Mesothelial cell of epicardium (in vitro differentiated cells): ENCODE measurements at regions not wholly inside any gene's neighbourhood (a gene's known extent, or its start where the extent isn't known, plus 50 kb on each side); places are given as distances from the start of the nearest gene placed in this dataset.

ENCODE experiments used
- DNase-seq, 2 experiments: peaks; one replicate each; pipeline ENCODE4 v3.0.0; 2021; ENCODE audit warnings: low spot score in 2 of 2; ENCODE audit not compliant: unreplicated experiment in 2 of 2
- H3K27ac Mint-ChIP-seq: 2 replicates; pipeline ENCODE4 v1.8.0; 2021; ENCODE audit warnings: mixed read lengths
- H3K27me3 Mint-ChIP-seq: 2 replicates; pipeline ENCODE4 v1.8.0; 2021; ENCODE audit warnings: low read depth, mixed read lengths
- H3K36me3 Mint-ChIP-seq: 2 replicates; pipeline ENCODE4 v1.8.0; 2021; ENCODE audit warnings: mixed read lengths
- H3K4me1 Mint-ChIP-seq: 2 replicates; pipeline ENCODE4 v1.8.0; 2021; ENCODE audit warnings: mixed read lengths
- H3K4me3 Mint-ChIP-seq: 2 replicates; pipeline ENCODE4 v1.8.0; 2021; ENCODE audit warnings: mild to moderate bottlenecking, moderate library complexity, mixed read lengths
- H3K9me3 Mint-ChIP-seq: 2 replicates; pipeline ENCODE4 v1.8.0; 2021; ENCODE audit warnings: mixed read lengths
- TF ChIP-seq, protein P1 (sequence below): fragments of 200-600 bp; sonication (generic); IDR thresholded peaks from one replicate; pipeline ENCODE4 v1.5.0; 2021; ENCODE audit warnings: antibody characterized with exemption; ENCODE audit not compliant: unreplicated experiment

DNA sequence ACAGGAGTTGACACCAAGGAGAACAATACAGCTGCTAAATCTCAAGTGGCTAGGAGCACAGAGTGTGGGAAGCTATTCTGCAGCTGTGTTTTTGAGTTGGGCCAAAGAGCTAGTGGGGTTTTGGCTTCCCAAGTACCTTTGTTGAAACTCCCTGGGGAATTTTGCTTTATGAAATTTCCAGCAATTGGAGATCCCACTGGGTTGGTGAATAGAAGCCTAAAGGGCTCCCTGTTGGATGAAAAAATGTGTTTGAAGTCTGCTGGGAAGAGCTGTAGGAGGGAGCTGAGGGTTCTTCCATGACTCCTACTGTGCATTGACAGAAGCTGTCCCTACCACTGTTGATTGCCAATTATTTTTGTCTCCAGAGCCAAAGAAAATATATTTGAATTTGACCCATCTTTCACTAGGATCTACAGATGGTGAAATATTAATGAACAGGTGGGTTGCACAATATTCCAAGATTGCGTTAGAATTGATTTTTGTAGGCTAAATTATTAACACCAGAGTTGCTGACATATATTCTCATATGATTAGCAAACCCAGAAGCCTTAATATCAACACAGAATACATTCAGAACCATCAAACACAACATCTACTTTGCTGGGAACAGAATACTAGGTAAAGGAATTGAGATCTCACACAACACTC lies 95.4 kb upstream of the CYP1B1 start:
- Mint-ChIP-seq H3K4me3 (no peak overlapping the region), H3K36me3 (peaks cover 4% of the 10 kb centered on the region), H3K27ac (no peak overlapping the region), H3K4me1 (peaks cover 28% of the 10 kb centered on the region), H3K27me3 (no peaks in the 10 kb centered on the region), H3K9me3 (no peaks in the 10 kb centered on the region)
- no peak for DNase-seq
- TF ChIP-seq, protein P1, sequence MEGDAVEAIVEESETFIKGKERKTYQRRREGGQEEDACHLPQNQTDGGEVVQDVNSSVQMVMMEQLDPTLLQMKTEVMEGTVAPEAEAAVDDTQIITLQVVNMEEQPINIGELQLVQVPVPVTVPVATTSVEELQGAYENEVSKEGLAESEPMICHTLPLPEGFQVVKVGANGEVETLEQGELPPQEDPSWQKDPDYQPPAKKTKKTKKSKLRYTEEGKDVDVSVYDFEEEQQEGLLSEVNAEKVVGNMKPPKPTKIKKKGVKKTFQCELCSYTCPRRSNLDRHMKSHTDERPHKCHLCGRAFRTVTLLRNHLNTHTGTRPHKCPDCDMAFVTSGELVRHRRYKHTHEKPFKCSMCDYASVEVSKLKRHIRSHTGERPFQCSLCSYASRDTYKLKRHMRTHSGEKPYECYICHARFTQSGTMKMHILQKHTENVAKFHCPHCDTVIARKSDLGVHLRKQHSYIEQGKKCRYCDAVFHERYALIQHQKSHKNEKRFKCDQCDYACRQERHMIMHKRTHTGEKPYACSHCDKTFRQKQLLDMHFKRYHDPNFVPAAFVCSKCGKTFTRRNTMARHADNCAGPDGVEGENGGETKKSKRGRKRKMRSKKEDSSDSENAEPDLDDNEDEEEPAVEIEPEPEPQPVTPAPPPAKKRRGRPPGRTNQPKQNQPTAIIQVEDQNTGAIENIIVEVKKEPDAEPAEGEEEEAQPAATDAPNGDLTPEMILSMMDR = no peak

DNA sequence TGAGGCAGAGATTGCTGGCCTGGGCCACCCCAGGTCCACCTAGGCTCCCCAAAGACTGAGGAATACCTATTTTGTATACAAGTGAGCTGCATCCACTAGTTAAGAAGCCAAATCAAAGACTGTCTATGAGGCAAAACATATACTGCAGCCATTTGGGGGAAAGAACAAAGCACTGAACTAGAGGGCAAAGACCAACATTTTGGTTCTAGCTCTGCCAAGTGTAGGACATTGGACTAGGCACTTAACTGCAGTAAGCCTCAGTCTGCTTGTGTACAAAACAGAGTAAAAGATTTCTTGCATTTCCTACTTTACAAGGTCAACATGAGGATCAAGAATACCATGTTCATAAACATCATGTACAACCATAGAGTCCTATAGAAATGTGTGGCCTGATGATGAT lies 94.8 kb upstream of the CYP1B1 start:
- DNase-seq = no peak
- no peak overlapping the region for H3K27ac Mint-ChIP-seq
- no peak overlapping the region for H3K4me3 Mint-ChIP-seq
- no peaks in the 10 kb centered on the region for H3K27me3 Mint-ChIP-seq
- peaks cover 26% of the 10 kb centered on the region for H3K4me1 Mint-ChIP-seq
- TF ChIP-seq, protein P1 = no peak
- peaks cover 4% of the 10 kb centered on the region for H3K36me3 Mint-ChIP-seq
- H3K9me3 Mint-ChIP-seq = no peaks in the 10 kb centered on the region

DNA sequence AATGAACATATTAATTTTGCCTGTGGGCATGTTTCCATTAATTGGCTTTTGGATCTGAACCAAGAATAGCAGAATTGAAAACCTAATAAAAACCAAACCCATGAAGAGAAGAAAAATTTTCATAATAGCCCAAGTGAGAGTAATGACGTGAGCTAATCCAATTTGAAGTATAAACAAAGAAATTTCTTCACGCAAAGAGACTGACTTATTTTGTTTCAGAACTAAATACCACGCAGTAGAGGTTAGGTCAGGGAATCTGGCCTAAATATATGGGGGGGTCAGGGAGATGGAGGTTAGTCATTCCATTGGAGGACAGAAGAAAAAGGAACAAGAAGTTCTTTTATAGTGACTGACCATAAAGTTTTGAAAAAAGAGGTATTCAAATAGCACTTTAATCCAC lies 94.1 kb upstream of the CYP1B1 start:
- peak overlapping the region; percentile 72 for H3K27ac Mint-ChIP-seq
- H3K4me1 Mint-ChIP-seq = peaks cover 24% of the 10 kb centered on the region
- TF ChIP-seq, protein P1 = no peak
- H3K36me3 Mint-ChIP-seq = peaks cover 4% of the 10 kb centered on the region
- no peak overlapping the region for H3K4me3 Mint-ChIP-seq
- no peaks in the 10 kb centered on the region for H3K9me3 Mint-ChIP-seq
- DNase-seq = no peak
- no peaks in the 10 kb centered on the region for H3K27me3 Mint-ChIP-seq

DNA sequence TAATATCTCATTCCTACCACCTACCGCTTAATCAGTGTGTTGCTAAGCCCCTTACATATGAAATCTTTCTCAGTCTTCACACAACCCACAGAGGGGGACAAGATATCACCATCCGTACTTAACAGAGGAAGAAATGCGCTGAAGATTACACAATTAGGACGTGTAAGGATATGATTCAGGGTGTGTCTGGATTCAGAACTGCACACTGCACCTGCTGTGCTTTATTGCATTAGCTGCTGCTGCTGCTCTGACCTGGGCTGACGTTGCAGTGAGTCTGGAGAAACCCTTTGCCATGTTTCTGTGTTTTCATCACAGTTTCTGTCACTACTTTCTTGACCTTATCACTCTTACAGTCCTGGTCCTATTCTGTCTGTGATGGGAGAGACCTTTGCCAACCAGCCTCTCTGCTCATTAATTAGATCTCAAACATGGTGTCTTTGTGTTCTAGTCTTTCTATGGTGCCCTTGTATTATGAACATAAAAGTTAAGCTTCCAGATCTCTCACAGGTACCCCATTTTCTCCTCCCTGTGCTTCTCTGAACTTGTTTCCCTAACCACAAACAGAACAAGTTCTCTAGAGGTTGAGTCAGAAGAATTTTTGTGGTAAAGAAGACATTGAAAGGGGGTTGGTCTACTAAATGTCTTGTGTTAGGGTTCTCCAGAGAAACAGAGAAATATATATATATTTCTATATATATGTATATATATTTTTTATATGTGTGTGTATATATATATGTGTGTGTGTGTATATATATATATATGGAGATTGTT lies 92.9 kb upstream of the CYP1B1 start:
- Mint-ChIP-seq H3K36me3 (peaks cover 4% of the 10 kb centered on the region), H3K9me3 (no peaks in the 10 kb centered on the region), H3K27ac (no peak overlapping the region), H3K4me1 (peaks cover 18% of the 10 kb centered on the region), H3K27me3 (no peaks in the 10 kb centered on the region), H3K4me3 (no peak overlapping the region)
- no peak for DNase-seq
- TF ChIP-seq, protein P1 = no peak

DNA sequence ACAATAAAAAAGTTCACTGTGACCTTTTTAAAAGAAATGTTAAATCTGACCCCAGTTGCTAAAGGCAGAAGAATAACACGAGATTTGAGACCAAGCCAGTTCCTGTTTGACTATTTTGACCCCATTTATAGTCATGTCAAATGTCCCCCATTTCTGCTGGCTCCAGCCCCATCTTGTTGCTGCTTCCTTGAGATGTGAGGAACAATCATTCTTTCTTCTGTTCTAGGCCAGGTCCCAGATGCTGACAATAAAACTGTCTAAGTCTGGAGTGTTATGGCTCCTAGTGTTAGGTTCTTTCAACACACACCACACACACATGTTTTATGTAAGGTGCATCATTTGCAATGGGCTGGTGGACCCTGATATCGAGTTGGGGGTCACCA lies 92.0 kb upstream of the CYP1B1 start:
- Mint-ChIP-seq H3K27ac (no peak overlapping the region), H3K27me3 (no peaks in the 10 kb centered on the region)

More for the DNA sequence above, 92.0 kb upstream of the CYP1B1 start:
- H3K4me3 Mint-ChIP-seq = no peak overlapping the region
- H3K9me3 Mint-ChIP-seq = no peaks in the 10 kb centered on the region
- peaks cover 24% of the 10 kb centered on the region for H3K4me1 Mint-ChIP-seq
- H3K36me3 Mint-ChIP-seq = peaks cover 4% of the 10 kb centered on the region
- TF ChIP-seq, protein P1 = no peak
- DNase-seq = no peak
